NCI-H1092 (cell line): ENCODE measurements at regions not wholly inside any gene's neighbourhood (a gene's known extent, or its start where the extent isn't known, plus 50 kb on each side); places are given as distances from the start of the nearest gene placed in this dataset.

Experiments
- DNase-seq: peaks from one replicate; lab custom pipeline; 2025; lab: John Stamatoyannopoulos, UW

DNA sequence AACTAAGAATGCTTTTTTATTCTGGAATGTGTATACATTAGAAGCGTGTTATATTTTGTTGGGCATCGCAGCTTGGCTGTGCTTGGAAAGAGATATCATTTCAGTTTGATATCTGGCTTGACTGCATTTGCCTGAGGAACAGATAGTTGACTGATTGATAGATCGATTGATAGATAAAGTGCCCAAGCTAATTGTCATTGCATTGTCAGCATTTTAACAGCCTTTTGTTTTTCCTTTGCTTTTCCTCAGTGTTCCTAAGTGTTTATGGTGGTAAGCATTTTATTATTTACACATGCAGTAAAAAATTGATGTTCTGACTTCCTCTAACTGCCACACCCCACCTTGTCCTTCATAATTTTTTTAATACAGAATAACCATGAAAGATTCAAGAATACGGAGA, 180.9 kb upstream of the GRIK2 start:
- DNase-seq, result no peak

DNA sequence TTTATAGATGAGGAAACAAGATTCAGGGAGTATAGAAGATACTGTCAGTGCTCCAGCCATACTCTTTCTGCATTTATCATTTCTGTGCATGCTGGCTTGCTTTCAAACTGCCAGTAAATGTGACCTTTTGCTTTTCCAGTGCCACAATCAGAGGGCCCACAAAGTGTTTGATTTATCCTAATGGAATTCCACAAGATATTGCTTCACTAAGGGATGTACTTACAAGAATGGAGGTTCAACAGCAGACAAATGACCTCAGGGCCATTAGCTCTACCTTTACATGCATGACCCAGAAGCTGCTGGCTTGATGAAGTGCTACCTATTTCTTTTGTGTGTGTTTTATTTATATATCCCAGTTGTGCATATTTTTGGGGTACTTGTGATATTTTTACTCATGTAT, 171.5 kb upstream of the GRIK2 start:
- no peak for DNase-seq

DNA sequence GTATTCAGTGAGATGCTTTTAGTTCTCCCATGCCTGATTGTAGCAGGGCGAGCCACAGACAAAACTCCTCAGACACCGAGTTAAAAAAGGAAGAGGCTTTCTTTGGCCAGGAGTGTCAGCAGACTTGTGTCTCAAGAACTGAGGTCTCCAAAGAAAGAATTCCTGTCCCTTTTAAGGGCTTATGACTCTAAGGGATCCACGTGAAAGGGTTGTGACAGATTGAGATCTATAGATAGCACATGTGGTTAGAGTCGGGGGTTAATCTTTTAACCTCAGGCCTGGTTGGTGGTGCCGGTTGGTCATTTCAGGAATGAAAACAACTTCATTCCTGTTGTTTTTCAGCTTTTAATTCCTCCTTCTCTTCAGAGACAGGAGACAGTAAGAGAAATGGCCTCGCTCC, 168.8 kb upstream of the GRIK2 start:
- no peak for DNase-seq

DNA sequence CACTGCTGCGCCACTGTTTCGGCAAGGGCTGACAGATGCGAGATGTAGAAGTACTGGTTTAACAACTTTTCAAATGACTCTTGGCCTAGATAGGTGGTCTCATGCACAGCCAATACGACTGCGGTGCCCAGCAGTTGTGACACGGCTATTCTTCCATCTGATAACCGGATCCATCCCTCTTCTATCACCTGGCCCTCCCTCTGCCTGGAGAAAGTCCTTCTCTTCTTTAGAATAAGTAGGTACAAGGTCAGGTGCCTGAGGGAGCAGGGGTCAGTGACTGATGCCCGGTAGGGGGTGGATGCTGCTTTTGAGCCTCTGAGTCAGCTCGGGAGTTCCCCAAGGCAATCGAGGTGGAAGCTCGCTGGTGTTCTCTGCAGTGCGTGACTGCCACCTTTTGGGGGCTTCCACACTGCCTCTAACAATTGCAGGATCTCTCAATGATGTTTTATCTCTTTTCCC, 166.8 kb upstream of the GRIK2 start:
- no peak for DNase-seq

DNA sequence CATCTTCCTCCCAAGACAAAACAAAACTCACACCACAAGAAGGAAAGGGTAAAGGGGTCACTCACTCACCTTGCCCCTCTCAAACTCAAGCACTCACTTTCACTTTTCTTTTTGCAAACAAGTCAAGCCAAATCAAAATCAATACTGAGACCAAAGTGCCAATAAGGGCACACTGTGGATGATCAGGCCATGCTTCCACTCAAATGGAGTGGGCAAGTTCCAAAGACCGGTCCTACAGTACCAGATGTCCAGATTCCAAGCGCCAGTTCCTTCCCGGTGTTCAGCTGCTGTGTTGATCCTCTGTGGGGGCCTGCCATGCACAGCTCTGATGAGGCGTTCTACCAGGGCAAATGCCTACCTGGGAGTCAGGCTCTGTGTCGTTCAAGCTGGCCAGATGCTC, 162.6 kb upstream of the GRIK2 start:
- no peak for DNase-seq

DNA sequence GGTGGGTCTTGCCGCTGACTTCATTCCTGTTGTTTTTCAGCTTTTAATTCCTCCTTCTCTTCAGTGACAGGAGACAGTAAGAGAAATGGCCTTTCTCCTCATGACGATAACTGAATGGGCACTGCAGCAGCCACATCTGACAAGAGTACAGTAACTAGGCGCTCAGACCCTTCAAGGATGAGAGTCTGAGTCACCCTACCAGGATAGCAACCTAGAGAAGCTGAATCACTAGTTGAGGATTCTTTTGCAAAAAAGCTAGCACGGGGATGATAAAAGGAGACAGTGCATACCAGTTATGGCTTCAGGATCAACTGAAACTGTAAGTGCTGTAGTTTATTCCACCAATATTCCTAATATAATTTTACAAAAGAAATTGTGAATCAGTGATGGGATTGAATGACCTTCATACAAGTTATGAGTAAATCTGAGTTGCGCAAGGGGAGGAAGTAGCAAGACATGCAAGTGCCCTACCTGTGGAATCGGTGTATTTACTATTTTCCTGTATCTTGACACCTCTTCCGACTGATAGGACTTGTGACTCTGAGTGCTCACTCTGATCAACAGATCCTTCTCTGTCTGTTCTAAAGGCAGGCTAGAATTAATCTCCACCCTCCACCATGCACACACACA, 161.8 kb upstream of the GRIK2 start:
- DNase-seq, result no peak

DNA sequence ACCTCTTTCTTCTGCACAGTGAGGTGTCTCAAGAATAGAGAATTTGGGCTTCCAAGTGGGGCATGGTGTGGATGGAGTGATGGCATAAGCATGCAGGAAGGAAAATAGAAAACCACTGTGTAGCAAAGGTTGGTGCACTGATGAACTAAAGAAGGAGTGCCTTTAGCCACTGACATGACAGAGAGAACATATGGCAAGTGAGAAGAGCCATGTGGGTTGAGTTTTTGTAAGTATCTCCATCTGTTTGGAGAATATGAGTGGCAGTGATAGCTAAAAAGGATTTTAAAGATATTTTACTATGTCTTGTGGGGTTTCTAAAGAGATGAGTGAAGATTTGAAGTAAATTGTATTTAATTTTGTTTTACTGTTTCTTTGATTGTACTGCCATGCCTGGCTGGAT, 160.5 kb upstream of the GRIK2 start:
- no peak for DNase-seq

DNA sequence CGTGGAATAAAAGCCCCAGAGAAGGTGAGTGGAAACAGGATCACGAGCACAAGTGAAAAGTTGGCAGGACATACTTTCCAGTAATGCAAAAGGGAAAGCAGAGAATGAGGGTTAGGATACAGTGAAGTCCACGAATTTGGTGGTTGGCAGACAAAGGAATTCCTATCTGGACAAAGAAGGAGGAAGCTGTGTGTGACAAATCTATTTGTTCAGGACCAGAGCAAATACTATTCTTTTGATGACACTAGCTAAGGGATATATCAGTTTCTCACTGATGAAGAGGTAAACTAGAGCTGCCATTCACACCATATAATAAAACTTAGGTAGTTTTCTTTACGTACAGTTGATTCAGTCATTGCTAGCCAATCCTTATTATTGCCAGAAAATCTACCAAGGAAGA, 156.8 kb upstream of the GRIK2 start:
- no peak for DNase-seq

DNA sequence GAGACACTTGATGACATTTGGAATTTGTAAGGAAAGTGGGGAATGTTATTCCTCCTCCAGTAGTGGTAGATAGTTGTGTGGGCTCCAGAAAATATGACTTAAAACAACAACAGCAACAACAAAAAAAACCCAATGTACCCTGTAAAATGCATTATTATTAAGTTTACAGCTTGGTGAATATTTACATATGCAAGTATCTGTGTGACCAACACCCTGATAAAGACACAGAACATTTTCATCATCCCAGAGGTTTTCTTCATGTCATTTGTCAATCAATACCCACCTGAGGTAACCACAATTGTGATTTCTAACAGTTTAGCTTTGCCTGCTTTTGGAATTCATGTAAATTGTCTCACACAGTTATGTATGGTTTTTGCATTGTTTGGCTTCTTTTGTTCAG, 152.1 kb upstream of the GRIK2 start:
- DNase-seq, result no peak

DNA sequence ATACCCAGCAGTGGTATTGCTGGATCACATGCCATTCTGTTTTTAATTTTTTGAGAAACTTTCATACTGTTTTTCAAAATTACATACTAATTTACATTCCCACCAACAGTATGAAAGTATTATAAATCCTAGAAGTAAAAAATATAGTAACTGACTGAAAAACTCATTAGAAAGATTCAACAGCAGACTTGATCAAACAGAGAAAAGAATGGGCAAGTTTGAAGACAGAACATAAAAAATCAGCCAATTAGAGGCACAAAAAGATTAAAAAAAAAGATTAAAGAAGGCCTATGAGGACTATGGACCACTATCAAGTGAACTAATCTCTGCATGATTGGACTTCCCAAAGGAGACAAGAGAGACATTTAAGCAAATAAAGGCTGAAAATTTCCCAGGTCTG, 144.0 kb upstream of the GRIK2 start:
- DNase-seq, result no peak

DNA sequence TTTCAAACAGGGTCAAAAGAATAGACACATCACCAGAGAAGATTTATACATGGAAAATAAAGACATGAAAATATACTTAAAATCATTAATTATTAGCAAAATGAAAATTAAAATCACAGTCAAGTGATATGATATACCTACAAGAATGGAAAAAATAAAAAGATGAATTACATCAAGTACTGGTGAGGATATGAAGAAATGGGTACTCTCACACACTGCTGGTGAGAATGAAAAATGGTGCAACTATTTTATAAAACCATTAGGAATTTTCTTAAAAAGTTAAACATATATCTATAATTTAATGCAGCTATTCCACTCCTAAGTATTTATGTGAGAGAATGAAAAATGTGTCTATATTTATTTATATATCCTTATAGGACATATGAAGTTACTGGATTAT, 136.3 kb upstream of the GRIK2 start:
- no peak for DNase-seq

DNA sequence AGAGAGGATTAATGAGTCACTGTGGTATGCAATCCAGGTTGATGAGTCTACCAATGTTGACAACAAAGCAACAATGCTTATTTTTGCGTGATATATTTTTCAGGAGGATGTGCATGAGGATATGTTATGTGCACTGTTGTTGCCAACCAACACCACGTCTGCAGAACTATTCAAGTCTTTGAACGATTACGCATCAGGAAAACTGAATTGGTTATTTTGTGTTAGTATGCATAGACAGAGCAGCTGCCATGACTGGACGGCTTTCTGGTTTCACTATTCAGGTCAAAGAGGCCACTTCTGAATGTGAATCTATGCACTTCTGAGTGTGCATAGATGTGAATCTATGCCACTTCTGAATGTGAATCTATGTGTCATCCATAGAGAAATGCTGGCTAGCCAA, 134.0 kb upstream of the GRIK2 start:
- DNase-seq, result no peak

DNA sequence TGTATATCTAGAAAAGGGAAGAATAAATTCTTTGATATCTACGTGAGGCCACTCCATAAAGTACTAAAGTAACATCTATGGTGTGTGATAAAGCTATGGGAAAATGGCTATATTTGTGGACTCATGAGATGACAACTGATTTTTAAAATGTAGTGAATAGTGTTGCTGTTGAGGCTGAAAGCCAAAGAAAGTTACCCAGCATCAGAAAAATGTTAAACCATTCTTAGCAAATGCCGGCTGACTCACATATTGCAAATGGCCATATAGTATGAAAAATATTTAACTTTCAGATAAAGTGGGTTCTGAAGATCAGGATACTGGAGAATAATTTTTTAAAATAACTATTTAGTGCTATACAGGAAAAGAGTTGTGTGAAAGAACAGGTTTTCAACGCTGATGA, 129.9 kb upstream of the GRIK2 start:
- DNase-seq, result no peak

DNA sequence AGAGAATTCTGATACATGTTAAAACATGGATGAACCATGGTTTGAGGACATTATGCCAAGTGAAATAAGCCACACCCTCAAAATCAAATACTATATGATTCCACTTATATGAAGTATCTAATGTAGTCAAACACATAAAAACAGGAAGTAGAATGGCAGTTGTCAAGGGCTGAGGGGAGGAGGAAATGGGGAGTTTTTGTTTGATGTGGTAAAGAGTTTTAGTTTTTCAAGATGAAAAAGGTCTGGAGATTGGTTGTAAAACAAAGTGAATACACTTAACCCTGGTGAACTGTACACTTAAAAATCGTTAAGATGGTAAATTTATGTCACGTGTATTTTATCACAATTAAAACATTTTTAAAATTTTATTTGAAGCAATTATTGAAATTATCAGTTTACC, 127.4 kb upstream of the GRIK2 start:
- DNase-seq, result no peak

DNA sequence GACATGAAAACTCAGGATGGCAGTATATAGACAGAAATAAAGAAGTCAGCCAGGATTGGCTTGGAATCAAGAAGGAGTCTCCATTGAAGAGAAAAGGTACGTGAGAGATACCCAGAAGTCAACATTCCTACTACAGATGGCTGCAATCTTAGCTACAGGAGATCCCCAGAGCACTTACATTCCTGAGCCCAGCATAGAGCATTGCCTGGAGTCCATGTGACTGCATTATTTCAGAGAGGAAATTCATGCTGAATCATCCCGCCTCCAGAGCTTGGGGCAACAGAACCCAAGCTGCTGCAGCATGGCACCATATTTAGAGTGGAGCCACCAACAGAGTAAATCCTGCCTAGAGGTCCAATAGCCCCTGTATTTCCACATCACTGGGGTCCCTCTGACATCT, 125.0 kb upstream of the GRIK2 start:
- DNase-seq, result no peak

DNA sequence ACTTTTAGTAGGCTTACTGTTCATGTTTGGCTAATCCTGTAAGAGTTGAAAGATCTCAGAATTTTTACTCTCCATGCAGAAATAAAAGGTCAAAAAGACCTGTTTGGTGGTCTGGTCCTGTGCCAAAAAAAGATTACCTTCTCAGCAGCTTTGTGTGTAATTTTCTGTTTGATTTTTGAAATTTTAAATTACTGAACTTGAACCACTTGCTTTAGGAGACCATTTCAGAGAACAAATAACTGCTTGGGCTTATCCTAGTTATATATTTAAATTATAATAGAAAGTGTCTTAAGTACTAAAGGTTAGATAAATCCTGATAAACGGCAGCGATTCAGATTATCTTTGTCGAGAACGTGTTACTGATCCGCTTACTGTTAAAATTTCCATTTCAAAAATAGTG, 118.3 kb upstream of the GRIK2 start:
- DNase-seq, result no peak

DNA sequence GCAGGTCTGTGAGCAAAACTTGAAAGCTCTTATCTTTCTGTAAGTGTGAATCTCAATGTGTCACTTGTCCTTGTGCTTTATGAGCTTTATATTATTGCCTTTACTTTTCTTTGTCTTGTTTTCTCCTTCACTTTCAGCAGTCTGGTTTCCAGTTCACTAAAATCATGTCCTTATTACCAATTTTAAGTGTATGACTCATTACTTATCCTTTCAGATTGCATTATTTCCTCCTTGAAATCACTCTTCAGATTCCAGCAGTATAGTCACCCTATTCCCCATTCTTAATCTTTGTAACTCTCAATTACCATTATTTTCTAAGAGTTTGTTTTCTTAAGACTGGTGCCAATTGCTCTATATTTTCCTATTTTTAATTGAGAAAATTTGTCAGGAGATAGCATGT, 117.4 kb upstream of the GRIK2 start:
- no peak for DNase-seq

DNA sequence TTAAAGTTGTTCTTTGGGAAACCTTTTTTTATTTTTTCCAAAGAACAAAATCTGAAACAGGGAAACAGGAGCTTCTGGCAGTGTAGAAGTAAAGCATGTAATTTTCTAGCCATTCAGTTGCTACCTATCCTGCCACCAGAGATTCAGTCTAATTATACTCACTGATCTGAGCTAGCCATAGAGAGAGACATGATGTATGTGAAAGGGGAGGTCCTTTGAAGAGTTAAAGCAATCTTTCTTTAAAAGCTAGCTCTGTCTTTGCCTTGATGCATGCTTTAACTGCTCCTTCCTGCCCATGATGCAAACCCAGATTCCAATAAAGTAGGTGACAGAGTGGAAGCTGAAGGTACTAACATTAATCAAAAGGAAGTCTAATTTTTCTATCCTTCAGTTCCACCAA, 114.1 kb upstream of the GRIK2 start:
- DNase-seq, result no peak

DNA sequence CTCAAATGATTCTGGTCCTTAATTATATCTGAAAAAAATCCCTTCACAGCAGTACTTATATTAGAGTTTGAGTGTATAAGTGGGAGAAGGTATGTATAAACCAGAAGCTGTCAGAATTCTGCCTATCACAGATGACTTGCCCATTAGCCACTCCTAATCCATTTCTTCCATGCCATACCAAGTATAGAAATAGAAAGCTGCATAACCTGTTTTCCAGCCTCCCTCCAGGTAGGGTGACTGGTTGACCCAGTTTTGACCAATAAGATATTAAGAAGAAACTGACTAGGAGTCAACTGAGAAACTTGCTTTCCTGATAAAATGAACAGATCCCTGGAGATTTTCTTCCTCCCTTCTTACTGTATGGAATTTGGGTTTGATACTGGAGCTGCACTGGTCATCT, 112.2 kb upstream of the GRIK2 start:
- DNase-seq, result no peak

DNA sequence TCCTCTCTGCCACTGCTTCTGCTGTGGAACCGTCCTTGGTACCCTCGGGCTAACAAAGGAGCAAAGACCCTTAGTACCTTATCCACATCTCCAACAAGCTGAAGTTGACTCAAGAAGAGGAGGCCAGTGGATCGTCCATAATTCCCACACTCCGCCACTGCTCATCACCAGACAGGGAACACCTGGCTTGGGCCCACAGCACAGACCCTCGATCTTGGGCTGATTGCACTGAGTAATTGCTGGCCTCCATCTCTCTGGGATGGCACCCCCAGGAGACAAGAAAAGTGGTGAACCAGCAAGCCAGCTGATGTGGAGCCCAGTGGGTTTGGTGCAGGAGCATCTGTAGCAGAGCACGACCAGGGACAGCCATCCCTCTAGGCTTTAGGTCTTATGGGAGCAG, 109.4 kb upstream of the GRIK2 start:
- DNase-seq, result no peak

DNA sequence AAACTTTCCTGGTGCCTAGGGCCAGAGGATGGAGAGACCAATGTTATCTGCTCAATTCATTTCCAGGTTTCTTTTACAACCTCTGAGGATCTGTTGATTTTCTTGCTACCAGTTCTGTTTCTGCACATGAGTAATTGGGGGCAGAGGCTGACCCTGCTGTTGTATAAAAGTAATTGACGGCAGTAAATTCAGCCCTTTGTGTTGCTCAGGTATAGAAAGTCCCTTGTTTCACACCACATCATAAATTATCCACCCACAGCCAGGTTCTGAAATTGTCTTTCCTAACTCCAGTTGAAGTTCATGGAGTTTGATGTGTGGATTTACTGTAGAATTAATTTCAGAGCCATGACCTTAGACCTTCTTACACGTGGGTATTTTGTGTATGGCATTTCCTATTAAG, 107.4 kb upstream of the GRIK2 start:
- DNase-seq, result no peak

DNA sequence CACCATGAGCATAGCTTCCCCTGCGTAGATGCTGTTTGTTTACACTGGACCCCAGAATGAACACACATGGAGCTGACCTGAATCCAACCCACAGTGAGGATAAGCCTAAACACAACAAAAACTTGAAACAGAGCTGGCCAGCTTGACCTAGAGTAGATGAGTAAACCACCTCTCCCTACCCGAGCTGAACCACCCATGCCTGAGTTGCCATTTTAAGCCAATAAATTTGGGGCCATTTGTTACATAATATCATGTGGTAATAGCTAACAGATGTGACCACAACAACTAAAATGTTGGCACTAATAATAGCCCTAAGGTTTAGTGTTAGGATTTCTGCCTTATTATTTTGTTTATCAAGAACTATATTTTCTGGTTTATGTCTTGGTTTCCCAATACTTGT, 103.2 kb upstream of the GRIK2 start:
- DNase-seq, result no peak

DNA sequence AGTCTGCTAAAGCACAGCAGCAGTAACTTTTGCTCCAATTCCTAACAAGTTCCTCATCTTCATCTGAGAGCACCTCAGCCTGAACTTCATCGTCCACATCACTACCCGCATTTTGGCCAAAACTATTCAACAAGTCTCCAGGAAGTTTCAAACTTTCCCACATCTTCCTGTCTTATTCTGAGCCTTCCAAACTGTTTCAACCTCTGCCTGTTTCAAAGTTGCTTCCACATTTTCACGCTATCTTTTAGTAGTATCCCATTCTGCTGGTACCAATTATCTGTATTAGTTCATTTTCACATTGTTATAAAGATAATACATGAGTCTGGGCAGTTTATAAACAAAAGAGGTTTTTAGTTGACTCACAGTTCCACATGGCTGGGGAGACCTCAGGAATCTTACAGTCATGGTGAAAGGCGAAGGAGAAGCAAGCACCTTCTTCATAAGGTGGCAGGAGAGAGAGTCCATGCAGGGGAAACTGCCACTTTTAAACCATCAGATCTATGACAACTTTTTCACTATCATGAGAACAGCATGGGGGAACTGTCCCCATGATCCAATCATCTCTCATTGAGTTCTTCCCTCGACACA, 99.4 kb upstream of the GRIK2 start:
- DNase-seq, result no peak

DNA sequence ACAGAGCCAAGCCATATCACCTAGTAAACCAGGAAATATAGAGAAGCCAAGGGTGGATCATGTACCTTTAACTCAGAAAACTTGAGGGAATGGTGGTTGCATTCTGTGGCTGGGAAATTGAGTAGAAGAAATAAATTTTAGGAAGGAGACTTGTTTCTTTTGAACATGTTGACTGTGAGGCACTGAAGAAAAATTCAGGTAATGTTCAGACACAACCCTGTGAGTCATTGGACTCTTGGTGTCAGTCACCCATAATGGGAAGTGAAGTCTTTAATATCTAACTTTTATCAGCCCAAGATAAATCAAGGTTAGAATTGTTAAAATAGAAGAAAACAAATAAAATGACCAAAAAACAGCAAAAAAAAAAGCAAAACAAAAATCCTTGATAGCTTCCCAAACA, 98.8 kb upstream of the GRIK2 start:
- DNase-seq, result no peak
